H54 (cell line): ENCODE measurements at regions not wholly inside any gene's neighbourhood (a gene's known extent, or its start where the extent isn't known, plus 50 kb on each side); places are given as distances from the start of the nearest gene placed in this dataset.
"Not testable (repeated sequence)": the region's sequence is repeated elsewhere in the genome, so short reads cannot be mapped to it uniquely, and the experiment has no call there.

ENCODE experiments used
- DNase-seq: peaks from one replicate; pipeline ENCODE4 v3.0.0; 2011; ENCODE audit warnings: low spot score, mixed read lengths; ENCODE audit not compliant: insufficient read length
- FAIRE-seq: peaks from 3 replicates; lab custom pipeline; 2011; peaks lifted over from hg19 to GRCh38; lab: Jason Lieb, UNC

DNA sequence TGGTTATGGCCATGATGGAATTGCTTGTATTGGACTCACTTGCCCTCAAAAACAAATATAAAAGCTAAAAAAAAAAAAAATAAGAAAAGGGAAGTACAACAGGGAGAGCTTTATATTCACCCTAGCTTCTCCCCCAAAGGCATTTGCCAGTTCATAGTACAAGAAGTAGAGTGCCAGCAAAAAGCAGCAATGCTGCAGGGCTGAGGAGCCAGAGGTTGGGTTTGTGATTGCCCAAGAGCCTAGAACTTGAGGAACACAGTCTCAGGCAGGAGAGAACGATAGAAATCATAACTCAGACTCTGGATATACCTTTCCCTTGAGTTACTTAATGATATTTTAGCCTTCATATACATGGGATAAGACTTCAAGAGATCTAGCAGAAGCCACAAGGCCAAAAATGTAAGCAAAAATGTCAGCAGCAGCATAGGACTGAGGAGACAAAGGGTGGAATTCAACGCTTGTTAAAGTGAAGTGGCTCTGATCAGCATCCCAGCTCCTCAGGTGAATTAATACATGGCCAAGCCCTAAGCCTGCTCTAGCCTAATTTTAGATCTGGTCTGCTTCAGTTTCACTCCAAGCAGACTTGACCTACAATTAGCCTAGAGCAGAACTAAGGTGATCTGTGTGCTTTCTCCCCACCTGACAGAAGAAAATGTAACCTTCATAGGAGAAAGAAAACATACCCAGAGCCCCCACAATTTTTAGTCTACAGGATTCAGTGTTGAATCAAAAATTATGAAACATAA lies 172.8 kb upstream of the PLGLB1 start:
- not testable (repeated sequence) for FAIRE-seq, DNase-seq

DNA sequence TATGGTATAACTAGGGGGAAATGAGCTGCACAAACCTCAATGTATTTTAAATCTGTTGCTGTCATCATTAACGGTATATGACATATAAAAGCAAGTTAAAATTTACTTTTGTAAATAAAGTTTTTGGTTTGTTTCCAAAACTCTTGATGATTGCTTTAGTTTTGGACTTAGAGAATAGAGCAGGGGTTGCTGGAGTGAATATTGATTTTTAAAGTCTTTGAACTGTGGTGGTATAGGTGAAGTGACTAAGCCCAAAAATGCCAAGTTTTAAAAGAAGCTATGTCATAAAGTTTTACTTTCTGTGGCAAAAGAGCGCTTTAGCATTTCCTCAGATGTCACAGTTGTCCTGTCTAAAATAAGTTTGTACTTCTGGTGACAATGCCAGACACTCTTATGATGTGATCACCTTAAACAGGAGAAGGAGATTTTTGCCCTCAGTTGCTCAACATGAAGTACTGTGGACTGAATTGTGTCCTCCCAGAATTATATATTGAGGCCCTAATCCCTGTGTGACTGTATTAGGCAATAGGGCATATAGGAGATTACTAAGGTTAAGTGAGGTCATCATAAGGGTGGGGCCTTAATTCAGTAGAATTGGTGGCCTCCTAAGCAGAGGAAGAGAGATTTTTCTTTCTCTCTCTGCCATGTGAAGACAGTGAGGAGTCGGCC lies 175.2 kb upstream of the PLGLB1 start:
- not testable (repeated sequence) for FAIRE-seq

DNA sequence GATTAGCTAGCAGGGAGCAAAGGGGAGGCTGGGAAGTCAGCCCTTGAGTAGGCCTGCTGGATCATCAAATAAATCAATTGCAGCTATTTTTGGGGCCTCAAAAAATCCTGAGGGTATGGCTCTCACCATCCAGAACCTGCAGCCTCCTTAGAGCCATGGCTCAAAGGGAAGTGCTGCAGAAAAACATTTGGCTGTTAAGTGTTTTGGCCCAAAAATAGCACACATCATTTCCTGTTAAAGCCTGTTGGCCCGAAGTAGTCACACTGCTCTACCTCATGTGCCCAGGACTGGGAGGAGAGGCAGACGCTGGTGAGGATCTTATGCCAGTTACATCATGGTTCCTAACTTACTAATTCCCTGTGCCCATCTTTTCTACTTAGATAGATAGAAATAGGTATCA lies 176.8 kb upstream of the PLGLB1 start:
- FAIRE-seq, result not testable (repeated sequence)

More for the DNA sequence above, 175.2 kb upstream of the PLGLB1 start:
- DNase-seq, result not testable (repeated sequence)

DNA sequence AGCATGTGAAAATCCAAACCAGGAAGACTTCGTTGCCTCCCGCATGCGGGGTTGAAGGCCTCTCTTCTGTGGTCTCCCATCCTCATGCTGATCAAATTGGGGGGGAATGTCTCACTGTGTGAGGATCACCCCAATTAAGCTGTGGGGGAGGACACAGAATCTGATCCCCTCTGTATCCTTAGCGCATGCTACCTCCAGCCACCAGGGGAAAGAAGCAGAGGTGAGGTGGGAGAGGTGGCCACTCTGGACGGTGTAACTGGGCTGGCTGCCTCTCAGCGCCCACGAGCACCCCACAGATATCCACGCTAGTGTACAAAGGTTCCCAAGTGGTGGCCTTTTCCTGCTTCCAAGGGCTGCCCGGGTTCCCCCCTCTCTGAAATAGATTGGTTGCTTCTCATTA lies 177.6 kb upstream of the PLGLB1 start:
- FAIRE-seq, DNase-seq: not testable (repeated sequence)

More for the DNA sequence above, 176.8 kb upstream of the PLGLB1 start:
- not testable (repeated sequence) for DNase-seq

DNA sequence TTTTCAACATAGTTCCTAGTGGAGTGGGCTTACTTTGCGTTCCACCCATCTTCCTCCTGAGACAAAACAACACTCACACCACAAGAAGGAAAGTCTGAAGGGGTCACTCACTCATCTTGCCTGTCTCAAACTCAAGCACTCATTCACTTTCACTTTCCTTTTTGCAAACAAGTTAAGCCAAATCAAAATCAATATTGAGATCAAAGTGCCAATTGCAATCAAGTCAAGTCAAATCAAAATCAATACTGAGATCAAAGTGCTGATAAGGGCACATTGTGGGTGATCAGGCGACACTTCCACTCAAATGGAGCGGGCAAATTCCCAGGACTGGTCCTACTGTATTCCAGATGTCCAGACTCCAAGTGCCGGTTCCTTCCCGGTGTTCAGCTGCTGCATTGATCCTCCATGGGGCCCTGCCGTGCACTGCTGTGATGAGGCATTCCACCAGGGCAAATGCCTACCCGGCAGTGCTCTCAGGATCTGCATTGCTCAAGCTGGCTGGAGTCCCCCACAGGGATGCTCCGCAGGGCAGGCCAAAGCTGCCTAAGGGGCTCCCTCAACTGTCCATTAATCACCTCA lies 183.0 kb upstream of the PLGLB1 start:
- not testable (repeated sequence) for DNase-seq, FAIRE-seq

DNA sequence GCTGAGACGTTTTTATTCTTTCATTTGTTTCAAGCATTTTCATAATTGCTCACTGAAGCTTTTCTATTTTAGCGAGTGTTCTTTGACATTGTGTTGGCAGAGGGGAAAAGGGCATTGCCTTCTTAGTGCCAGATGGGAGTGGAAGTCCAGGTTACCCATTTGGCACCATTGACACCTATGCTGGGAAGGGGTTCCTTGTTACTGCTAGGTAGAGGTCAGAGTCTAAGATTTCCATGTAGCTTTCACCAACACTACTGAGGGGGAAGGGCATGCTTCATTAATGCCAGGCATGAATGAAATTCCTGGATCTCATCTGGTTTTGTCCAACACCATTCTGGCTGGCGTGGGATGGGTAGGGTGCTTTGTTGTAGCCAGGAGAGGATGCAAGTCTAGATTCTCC lies 191.3 kb upstream of the PLGLB1 start:
- DNase-seq, FAIRE-seq: not testable (repeated sequence)

DNA sequence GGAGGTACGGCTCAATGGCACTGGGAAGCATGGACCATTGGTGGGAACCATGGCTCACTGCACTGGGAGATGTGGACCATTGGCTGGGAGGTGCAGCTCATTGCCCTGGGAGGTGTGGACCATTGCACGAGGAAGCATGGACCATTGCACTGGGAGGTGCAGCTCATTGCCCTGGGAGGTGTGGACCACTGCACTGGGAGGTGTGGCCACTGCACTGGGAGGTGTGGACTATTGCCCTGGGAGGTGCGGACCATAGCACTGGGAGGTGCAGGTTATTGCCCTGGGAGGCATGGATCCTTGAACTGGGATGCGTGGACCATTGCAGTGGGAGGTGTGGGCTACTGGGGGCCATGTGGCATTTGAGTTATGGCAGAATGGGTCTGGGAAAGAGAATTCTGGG lies 195.4 kb upstream of the PLGLB1 start:
- DNase-seq, FAIRE-seq: not testable (repeated sequence)

DNA sequence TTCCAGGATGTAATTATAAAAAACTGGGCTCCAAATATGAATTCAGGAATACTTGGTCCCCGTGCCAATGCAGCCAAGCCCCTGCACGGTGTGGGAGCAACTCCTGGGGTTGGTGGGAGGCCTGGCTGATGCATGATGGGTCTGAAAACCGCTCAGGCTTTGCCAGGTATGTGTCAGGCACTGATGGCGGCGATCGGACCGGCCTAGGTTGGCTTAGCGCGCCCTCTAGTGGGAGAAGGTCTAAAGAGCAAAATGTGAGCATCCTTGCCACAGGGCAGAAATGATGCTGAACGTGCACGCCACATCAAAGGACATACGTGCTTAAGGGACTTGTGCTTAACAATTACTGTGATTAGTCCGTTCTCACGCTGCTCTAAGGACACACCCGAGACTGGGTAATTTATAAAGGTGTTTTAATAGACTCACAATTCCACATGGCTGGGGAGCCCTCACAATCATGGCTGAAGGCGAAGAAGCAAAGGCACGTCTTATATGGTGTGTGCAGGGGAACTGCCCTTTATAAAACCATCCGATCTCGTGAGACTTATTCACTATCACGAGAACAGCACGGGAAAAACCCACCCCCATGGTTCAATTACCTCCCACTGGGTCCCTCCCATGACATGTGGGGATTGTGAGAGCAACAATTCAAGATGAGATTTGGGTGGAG lies 196.2 kb upstream of the PLGLB1 start:
- FAIRE-seq, result peak; percentile 57

DNA sequence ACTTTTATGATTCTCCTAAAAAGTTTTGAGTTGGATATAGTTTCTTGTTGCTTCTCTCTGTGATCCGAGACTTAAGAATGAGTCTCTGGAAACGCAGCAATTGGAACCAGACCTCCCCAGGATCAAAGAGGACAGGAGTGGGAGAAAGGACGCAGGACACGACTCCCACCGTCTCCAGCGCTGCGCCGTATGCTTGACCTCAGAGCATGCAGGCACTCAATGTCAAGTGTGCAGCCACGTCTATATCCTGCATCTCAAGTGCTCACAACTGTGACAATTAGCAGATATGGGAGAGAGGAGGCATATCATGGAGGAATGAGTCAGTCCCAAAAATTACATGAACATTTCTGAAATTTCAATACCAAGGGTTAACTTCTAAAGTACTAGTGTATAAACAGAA lies 199.0 kb upstream of the PLGLB1 start:
- not testable (repeated sequence) for FAIRE-seq, DNase-seq

More for the DNA sequence above, 196.2 kb upstream of the PLGLB1 start:
- not testable (repeated sequence) for DNase-seq

DNA sequence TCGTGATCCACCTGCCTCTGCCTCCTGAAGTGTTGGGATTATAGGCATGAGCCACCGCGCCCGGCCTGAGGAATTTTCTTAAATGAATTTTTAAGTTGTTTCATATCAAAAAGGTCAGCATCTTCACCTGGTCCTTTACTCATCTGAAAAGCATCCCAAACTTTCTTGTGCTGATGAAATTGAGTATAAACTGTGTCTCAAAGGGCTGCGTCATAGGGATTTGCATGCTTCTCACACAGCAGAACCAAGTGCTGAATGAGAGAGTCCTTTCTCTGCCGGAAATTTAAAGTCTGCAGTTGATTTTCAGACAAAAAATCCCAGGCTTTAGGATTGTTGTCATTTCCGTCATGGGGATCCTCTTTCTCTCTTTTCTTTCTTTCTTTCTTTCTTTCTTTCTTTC lies 200.5 kb upstream of the PLGLB1 start:
- DNase-seq, result not testable (repeated sequence)

DNA sequence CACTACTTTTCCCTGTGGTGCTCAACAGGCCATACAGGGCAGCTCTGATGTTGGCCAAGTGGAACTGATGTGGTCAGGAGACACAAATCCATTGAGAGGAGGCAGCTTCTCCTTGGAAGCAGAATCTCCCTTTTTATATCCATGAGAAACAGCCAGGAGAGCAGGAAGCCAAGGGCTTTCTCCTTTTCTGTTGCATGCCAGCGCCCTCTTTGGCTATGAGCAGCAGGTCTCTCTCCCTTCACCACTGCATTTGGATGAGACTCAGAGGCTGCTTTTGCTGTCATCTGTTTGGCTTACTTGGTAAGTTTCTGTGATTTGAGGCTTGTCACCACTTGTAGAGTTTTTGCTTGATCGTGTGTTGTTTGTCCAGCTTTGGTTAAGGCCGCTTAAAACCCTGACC lies 202.2 kb upstream of the PLGLB1 start:
- not testable (repeated sequence) for FAIRE-seq, DNase-seq

More for the DNA sequence above, 200.5 kb upstream of the PLGLB1 start:
- not testable (repeated sequence) for FAIRE-seq

DNA sequence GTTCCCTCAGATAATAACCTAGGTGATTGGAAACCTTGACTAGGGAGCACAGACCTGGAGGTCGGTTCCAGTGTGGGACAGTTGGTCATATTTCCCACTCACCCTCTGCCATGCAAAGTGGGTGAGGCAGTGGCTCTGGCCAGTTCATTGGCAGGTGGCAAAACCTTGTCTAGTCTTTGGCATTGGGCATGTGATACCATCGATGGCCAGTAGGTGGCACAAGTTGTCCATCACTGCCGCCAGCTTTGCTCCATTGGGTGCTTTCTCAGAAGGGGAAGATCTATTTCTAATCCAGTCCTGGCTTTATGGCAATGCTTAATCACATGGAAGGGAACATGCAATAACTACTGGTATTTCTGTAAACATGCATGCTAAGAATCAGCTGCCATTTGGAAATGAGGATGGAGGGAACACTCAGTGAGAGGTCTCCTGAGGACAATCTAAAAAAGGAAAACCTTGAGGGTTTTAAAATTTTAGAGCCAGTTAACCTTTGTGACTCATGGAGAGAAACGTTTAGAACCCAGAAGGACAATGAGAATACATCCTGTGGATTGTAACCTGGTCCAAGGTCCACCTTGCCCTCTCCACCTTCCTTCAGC lies 207.5 kb upstream of the PLGLB1 start:
- not testable (repeated sequence) for DNase-seq
- peak; percentile 89 for FAIRE-seq

DNA sequence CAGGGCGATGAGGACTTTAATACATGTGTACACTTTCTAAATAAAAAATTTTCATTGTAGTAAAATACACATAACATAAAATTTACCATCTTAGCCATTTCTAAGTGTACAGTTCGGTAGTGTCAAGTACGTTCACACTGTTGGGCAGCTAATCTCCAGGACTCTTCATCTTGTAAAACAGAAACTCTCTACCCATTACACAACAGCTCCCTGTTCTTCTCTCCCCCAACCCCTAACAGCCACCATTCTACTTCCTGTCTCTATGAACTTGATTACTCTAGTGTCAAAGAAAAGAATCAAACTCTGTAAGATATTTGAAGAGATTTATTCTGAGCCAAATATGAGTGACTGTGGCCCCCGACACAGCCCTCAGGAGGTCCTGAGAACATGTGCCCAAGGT lies 208.3 kb upstream of the PLGLB1 start:
- not testable (repeated sequence) for FAIRE-seq

DNA sequence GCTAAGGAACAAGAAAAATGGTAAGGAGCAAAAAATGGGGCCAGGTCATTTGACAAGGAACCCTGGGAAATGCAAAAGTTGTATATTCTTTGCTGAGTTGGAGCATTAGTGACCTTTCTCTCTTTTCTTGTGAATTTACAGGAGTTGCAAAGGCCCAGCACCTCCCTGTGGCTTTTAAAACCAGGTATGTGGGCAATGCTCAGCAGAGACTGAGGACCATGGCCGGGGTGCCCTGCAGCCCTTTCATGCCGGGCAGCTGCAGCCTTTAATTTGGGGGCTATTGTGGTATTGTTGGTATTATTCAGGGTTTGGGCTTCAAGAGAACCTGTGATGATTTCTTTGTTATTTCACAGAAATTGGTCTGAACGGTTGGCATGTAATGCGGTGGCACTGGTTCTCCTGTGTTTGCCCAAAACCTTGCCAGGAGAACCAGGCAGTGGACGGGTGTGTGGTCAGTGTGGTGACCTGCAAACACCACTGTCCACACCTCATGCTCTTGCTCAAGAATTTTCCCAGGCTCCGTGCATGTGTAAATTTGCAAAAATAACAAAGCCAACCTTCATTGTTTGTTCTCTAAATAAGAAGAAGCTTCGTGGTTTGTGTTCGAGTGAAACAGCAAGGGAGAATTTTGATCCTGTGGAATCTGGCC lies 213.8 kb upstream of the PLGLB1 start:
- FAIRE-seq, DNase-seq: not testable (repeated sequence)

More for the DNA sequence above, 208.3 kb upstream of the PLGLB1 start:
- DNase-seq, result not testable (repeated sequence)

DNA sequence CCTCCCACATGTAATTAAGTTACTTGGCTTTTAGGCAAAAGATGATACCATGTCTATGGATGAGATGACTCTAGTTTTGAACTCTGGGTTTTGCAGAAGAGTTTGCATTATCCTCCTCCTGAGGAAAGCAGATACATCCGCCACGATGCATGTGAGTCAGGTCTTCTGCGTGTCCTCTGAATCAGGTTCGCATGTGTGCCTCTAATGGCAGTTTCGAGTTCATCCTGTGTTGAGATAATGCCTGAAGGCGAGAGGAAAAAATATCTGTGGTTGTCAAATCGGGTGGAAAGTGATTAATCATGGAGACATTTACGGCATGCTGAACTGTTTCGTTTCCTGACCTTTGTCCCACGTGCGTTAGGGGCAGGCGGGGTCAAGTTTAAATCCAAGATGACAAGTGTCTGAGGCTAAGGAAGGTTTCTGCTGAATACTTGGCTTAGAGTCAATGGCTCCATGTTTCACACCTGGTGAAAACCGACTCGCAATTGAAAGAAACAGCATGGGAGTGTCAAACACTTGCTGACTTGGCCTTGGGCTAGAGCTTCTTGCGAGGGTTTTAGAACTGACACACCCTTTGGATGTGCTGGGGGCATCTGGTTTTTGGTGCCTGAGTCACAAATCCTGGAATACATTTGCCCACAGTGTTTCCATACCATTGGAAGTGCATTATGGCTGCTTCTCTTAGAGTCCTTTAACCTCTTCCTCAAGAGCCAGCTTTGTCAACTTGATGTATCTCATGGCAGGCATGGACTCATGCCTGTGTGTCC lies 216.1 kb upstream of the PLGLB1 start:
- DNase-seq, FAIRE-seq: not testable (repeated sequence)

DNA sequence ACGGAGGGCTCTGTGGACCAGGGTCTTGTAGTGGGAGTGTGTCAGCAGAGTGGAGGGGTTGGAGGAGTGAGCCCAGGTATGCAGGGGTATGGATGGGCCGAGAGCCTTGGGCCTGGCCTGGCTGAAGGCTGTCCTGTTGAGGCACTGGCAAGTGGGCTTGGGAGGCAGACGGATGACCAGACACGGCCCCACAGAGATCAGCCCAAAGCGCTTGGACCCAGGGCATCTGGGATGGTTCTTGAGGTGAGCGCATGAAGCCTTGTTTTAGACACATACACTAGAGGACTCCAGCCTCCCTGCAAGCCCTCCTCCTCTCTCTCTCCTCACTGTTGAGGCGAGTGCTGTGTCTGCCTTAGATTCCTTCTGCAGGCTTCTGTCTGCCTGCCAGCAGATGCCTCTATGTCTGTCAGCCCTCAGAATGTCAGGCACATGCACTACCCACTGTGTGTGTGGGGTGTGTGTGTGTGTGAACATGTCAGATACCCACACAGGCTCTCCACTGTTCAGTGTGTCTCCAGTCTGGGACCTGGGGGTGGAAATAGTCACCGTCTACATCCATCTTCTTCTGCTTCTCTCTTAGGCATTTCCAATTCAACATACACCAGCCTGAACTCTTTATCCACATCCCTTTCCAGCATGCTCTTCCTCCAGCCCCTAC lies 218.0 kb upstream of the PLGLB1 start:
- not testable (repeated sequence) for FAIRE-seq

DNA sequence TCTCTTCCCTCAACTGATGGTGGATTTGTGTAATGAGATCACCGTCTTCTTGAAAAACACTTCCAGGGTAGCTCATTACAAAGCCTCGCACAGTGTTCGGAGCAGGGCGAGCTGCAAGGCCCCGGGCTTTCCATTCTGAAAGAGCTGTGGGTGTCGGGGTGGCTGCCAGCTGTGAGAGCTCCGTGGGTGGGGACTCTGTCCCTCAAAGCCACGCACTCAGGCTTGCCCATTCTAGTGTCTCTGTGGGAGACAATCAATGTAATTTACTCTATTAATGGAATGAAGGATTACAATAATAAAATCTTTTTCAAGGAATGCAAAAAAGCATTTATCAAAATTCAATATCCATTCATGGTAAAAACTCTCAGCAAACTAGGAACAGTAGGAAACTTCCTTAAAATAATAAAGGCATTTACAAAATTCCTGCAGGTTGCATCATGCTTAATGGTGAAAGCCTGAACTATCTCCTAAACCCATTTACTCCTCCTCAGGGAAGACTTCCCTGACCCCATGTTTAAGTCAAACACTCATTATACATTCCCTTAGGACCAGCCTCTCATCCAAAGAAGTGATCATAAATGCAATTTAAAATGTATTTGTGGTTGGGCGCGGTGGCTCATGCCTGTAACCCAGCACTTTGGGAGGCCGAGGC lies 224.5 kb upstream of the PLGLB1 start:
- not testable (repeated sequence) for FAIRE-seq, DNase-seq

More for the DNA sequence above, 218.0 kb upstream of the PLGLB1 start:
- not testable (repeated sequence) for DNase-seq
